Epithelial cell of esophagus (primary cell): ENCODE measurements at regions not wholly inside any gene's neighbourhood (a gene's known extent, or its start where the extent isn't known, plus 50 kb on each side); places are given as distances from the start of the nearest gene placed in this dataset.

Experiments used
- DNase-seq: peaks from one replicate; pipeline ENCODE4 v3.0.0; 2010; ENCODE audit warnings: low read depth
- H3K4me3 ChIP-seq: 2 replicates; pipeline ENCODE4 v1.5.1; 2011; ENCODE audit warnings: mild to moderate bottlenecking, low read length, control low read depth
- CTCF ChIP-seq: IDR thresholded peaks from 2 replicates; pipeline ENCODE4 v1.5.1; 2011; ENCODE audit warnings: low read depth, mild to moderate bottlenecking, low read length, control low read depth, inconsistent platforms; ENCODE audit not compliant: insufficient read depth; ENCODE audit errors: missing control alignments

DNA sequence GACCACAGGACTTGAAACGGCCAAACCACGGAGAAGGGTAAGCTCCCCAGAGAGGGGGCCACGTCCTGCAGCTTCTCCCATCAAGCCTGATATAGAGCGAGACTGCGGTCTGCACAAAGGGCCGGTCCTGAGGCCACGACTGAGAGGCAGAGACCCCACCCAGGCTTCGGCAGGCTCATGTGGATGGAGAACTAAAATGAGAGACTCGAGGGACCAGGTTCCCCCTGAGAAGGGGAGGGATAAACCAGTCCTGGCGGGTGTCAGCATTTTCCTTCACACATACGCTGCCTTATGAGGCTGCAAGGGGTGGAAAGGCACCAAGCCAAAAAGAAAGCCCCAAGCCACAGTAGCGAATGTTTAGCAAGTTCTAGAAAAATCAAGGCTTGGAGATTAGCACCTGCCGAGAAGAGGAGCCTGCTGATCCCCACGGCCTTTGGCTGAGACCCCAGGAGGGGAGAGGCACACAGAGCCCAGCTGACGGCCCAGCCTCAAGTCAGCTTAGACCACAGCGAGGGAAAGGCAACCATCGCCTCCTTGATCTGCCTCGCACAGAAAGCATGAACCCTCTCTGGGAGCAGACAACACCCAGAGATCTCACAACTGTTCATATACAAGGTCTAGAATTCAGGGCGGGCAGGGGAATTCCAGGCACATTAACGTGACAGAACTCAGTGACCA is 92.6 kb upstream of the RNF32 start:
- DNase-seq = no peak
- H3K4me3 ChIP-seq = no peak overlapping the region
- no peak for TF ChIP-seq CTCF

- no peak for TF ChIP-seq CTCF
- no peak for DNase-seq
- no peak overlapping the region for H3K4me3 ChIP-seq
Observed at GRCh38 chr7:156545979-156546378, 94.6 kb upstream of the RNF32 start.

- no peak for TF ChIP-seq CTCF
- no peak overlapping the region for H3K4me3 ChIP-seq
- no peak for DNase-seq
Observed at GRCh38 chr7:156544919-156545715, 95.5 kb upstream of the RNF32 start.

DNA sequence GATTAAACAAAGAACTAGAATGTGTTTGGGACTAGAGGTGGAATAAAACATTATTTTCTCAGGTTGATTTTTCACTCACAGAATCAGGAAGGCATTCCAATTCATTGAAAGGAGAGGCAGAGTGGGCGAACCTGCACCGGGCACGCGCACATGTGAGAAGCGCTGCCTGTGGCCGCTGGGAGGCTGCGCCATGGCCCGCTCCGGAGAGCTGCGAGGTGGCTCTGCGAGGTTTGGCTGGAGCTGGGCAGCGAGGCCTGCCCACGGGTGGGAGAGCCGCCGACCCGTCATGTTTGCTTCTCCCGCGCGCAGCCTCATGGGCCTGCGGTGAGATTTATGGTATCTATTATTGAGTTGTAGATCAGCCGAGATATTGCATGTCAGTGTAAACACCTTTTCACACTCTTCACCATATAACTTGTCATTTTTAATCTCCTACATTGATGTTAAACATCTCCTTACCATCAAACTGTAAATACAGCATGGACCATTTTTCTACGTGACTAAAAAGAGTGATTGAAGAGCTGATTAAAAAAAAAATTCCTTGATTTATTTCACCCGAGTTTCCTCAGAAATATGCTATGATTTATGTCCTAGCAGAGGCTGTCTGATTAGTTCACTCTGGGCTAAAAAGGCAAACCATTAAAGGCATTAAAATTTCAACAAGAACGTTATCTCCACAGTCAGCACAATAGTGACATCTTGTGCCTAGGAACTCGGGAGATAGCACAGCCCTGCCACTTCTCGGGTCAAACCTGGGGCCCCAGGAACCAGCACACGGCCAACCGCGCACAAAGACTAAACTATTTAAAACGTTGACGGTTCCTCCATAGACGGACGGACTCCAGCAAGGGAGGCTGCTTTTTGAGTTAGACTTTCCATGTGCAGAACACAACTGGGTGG is 96.6 kb upstream of the RNF32 start:
- H3K4me3 ChIP-seq = no peak overlapping the region
- TF ChIP-seq CTCF = no peak
- DNase-seq = no peak

GRCh38 chr7:156540619-156541165 is 99.9 kb upstream of the RNF32 start:
- no peak for DNase-seq
- no peak for TF ChIP-seq CTCF

GRCh38 chr7:156539999-156540398 is 100.6 kb upstream of the RNF32 start:
- DNase-seq = no peak
- no peak overlapping the region for H3K4me3 ChIP-seq
- no peak for TF ChIP-seq CTCF

More at GRCh38 chr7:156540619-156541165, 99.9 kb upstream of the RNF32 start:
- H3K4me3 ChIP-seq = no peak overlapping the region
